Fibroblast of gingiva (primary cell): ENCODE measurements at regions not wholly inside any gene's neighbourhood (a gene's known extent, or its start where the extent isn't known, plus 50 kb on each side); places are given as distances from the start of the nearest gene placed in this dataset.
"Not testable (repeated sequence)": the region's sequence is repeated elsewhere in the genome, so short reads cannot be mapped to it uniquely, and the experiment has no call there.

Source experiments
- DNase-seq: peaks from one replicate; pipeline ENCODE4 v3.0.0-alpha.2; 2011; ENCODE audit warnings: low read depth

DNA sequence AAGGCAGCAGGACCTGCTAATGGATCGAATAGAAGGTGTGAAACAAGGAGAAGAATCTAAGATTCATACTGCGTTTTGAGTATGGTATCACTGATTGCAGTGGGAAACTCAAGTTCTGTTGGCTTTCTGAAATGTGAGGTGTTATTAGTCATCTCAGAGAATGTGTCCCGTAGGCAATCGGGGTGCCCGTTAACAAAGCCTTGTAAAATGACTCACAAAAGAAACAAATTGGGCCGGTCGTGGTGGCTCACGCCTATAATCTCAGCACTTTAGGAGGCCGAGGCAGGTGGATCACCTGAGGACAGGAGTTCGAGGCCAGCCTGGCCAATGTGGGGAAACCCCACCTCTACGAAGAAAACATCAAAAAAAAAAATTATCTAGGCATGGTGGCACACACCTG lies 118.2 kb upstream of the C7orf33 start:
- no peak for DNase-seq

DNA sequence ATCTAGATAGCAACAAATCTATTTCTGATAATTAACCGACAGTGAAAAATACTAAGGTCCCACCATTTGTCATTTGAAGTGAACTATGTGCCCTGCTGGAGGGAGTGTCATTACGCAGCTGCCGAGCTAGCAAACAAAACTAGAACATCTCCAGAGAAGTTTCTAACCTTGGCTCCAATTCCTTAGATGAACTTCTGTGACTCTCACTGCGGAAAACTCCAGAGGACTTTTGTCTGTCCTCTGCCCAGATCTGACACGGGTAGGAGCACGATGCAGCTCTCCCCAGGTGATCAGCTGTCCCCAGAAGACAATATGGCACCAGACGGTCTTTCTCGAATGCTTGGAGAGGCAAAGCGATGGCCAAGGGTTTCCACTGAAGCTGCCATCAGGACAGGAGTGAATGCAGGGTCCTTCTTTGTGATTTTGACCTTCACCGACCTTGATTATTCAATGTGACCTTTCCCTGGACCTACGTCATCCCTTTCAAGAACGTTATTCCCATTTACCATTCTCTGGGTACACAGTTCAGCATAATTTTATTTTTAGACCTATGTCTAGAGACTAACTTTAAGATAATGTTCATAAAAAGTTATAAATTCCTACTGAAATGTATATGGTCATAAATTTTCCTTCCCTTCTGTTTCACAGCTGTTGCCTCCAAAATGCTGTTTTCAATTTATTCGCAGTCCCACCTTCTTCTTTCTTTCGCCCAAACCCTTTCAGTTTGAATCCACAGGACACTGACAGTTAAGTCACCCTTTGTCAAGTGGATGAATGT lies 116.7 kb upstream of the C7orf33 start:
- DNase-seq, result no peak

DNA sequence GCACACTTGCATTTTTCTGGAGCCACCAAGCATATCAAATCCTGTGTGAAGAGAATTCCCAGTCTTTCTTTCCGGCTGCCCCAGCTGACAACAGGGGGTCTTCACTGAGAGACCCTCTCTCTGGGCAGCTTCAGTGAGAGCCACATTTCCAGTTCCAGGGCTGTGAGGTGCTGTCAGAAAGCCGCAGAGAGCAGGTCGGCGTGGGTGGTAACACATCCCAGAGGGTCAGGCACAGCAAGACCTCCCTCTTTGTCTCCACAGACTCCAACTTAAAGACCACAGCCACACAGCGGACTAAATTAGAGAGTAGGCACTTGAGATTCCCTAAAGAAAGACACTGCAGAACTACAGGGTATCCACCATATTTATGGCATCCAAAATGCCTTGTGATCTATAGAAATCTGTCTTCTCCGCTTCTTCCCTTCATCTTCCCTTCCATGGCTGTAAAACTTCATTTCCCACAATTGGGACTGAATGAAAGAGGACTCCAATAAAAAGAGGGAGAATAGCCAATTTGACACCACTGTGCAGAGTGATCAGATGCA lies 116.0 kb upstream of the C7orf33 start:
- no peak for DNase-seq

DNA sequence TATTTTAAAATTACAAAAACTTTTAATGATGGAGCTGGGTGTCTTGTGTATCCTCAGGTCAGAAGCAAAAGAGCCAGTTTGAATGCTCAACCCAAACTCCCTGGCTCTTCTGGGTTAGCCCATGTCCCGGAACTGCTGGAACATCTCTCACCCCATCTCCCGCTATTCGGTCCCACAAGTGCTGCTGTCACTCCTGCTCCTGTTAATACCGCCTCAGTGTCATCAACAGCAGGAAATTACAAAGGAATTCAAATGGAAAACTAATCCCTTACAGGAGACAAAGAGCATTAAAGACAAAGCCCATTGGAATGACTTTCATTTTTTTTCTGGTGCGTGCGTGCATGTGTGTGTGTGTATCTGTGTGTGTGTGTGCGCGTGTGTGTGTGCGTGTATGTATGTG lies 112.0 kb upstream of the C7orf33 start:
- DNase-seq, result no peak

DNA sequence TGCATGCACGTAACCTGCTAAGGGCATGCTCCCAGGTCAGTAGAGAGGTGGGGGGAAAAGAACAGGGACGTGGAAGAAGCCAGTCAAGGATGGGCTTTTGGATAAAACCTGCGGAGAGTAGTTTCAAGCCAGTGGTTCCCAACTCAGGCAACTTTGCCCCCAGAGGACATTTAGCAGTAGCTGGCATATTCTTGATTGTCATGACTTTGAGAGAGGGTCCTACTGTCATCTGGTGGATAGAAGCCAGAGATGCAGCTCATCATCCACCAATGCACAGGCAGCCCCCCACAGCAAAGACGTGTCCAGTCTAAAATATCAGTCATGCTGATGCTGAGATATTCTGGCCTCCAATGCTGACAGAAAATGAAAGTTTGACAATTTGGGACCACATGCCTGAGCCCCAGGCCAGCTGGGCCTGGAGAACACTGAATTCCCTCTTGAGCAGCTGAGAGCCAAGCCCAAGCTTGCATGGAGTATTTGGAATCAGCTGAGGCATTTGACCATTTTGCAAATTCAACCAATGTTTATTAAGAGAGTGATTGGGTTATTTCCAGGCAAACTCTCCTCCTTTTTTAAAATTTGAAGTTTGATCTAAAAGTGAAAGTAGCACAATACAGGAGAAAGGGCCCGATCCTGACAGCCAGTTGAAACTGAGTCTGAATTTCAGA lies 110.0 kb upstream of the C7orf33 start:
- DNase-seq, result no peak

DNA sequence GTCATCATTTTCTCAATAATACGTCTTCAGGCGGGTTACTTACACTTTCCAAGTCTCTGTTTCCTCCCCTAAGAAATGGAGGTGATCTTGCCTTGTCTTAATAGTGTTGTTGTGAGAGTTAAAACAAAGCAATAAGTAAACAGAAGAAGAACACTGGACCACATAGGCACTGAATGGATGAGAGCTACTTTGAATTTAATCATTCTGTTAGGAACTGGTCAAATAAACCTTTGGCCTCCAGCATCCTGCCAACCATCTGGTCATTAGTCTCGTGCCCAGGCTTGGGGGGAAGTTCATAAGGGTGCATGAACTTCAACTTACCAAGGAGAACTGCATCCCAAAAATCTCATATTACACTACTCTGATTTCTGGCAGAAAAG lies 109.4 kb upstream of the C7orf33 start:
- DNase-seq, result no peak

DNA sequence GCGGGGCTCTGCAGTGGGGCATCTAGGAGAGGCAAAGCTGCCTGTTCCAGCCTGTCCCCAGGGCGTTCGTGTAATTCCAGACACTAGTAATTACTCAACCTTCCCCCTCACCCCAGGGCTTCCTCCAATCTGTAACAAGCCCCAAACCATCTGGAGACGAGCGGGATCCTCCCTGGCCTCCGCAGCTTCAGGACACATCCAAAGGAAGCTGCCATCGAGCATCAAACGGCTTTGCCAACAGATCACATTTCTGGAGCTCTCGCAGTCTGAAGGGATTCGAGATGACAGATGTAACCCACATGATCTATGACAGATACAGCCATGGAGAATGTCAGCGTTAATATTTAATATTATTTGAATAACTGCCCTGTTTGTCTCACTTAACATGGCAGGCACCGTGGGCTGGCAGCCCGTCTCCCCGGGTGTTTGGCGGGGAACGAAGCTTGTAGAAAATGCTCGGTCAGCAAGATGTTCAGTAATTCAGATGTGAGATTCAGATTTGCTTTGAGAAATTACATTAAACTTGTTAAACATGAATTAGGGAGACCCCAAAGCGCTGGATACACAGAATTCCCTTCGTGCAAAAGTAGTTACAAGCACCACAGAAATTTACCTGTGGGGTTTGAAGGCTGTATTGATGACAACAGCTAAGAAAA lies 108.5 kb upstream of the C7orf33 start:
- no peak for DNase-seq

DNA sequence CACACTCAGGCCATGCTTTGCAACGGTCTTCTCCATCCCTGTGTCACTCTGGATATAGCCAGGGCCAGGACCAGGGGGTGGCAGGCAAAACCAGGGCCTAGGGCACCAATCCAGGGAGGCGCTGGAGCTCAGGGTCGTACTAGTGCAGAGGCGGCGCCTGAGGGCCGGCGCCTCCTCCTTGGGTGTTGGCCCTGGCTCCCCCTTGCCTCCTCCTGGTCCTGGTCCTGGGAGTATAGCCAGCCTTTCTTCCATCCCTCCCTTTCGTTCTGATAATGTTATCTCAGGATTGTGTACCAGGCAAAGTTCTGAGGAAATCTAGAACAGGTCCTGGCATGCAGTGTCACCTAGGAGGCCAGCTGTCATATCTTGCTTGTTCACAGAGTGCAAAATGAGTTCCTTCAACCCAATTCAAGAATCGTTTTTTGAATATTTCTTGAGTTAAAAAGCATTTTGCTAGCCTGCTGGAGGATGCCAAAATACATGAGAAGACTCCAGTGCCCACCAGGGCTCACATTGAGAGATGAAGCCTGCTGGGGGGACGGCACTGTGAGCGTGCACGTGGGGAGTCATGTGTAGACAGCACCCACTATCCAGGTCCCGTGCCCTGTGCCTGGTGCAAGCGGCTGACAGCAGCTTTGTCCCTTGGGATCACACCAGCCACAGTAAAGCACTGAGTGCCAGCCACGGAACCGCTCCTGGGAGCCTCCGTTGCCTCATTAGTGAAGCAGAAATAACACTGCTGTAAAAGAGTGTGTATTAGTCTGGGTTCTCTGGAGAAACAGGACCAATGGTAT lies 106.9 kb upstream of the C7orf33 start:
- no peak for DNase-seq

DNA sequence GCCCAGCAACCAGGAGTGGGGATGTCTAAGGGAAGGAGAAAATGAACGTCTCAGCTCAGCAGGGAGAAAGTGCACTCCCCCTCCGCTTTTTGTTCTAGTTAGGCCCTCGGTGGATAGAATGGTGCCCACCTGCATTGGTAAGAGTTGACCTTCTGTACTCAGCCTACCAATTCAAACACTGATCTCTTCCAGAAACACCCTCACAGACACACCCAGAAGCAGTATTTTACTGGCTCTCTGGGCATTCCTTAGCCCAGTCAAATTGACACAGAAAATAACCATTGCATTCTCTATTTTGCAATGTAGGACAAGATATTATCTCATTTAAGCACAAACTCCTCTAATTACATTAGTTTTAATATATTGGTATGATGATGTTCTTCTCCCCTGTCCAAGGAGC lies 106.1 kb upstream of the C7orf33 start:
- DNase-seq, result no peak

DNA sequence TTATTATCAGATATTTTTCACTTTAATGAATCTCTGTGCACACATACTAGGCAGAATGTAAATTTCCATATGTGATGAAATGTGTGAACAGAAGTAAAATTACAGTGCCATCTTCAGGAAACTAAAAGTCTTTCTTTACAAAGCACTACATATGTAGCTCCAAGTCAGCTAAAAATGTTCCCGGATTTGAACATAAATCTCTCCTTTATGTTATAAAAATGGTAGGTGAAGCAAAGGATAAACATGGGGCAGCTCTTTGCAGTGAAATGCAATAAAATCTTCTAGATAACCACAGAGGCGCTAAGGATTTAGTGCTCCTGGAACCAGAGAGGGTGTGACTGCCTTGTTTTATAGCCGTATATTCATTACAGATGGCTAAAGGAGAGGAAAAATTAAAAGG lies 104.9 kb upstream of the C7orf33 start:
- DNase-seq, result no peak

DNA sequence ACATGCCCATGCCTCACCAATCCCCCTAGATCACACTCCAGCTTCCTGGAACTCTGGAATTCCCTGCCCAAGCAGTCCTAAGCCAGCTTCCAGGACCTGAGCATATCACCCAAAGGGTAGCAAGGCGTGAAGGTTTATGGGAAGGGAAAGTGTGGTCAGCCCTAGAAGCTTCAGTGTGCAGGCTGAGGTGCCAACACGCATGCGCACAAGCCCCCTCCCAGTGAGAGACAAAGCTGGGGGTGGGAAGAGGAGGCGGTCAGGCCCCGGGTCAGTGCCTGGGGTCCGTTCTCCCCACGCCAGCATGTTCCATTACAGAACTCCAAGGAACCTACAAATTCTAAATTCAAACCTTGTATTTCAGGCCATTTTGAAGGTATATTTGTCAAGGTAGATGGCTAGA lies 103.6 kb upstream of the C7orf33 start:
- DNase-seq, result no peak

DNA sequence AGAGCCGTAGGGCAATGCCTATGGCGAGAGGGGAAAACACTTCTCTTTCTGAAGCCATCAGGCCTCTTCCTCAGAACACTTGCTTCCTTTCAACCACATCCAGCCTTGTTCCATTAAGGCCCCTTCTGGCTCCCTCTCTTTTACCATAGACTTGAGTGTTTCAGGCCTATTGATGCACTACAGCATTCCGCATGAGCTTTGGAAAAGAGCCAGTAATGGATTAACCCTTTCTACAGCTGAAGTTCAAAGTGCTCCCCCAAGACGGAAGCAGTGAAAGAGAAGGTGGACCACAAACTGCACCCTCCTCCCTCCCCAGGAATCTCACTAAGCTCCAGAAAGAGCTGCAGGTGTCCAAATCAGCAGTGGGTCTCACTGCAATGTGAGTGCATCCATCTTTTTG lies 102.7 kb upstream of the C7orf33 start:
- DNase-seq, result no peak

DNA sequence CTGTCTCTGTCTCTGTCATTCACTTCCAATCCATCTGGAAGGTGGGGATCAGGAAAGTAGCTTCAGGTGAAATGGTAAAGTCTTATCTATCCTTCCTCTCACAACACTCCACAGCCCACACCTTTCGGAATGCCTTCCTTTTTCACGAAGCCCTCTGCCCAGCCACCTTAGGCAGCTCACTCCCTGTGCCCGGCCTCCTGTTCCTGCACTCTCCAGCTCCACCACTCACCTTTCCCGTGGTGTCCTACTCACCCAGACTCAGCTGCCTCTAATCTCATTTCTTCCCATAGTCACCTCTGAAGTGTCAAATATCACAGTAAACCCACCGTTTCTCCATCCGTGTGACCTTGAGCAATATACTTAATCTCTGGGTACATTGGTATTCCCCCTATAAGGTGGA lies 100.9 kb upstream of the C7orf33 start:
- DNase-seq, result no peak

DNA sequence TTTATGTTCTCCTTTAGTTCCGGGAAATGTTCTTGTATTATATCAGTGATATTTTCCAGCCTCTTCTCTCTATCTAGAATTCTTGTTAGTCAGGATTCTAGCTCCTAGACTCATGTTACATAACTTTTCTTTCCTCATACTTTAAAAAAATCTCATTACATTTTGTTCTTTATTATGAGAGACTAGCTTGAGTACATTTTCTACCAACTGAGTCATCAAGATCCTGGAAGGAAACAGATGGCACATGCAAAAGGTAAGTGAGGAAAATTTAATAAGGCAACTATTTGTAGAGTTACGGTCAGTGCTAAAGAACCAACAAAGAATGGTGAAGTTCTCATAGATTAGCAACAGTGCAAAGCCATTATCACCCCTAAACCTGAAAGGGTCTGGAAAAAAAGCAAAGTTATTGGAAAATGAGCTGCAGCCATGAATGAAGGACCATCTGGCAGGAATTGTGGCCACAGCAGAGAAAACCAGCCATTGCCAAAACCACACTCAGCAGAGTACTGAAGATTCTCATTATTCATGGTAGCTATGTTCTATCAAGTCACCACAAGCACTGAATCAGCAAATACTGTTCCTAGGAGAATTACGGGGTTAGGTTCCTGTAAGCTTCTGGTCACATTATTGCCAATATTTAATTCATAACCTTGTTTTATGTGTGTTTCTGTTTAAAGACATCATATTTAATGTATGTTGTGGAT lies 98.3 kb upstream of the C7orf33 start:
- DNase-seq, result no peak

DNA sequence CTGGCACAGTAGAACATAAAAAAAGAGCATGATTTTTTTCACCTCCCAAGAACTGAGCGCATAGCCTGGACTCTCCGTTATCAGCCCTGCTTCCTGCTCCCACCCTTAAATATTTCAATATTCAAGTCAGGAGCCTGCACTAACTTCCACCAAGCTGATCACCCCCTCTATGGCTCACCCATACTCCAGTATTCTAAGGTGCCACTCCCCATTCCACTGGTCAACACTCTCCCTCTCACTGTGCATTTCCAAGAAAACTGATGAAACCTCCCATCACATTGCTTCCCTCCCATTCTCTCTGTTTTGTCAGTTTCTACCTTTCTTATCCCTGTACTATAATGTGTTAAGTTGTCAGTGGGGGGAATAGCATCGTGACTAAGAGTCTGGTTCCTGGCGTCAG lies 95.0 kb upstream of the C7orf33 start:
- DNase-seq, result no peak

DNA sequence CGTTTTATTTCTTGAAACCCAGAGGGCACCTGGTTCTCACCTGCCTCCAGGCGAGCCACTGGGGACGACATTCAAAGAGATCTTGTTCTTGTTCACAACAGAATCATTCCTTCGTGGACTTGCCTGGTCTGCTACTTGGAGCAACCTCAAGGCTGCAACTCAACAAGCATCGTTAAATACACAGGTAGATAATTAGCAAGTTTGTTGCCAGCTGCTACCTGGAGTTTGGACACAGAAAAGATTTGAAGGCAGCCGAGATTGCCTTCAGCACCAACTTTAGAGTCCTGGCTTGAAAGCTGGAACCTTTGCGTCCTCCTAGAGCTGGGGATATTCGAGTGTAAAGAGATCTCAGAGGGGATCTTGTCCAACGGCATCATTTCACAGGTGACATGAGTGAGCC lies 89.6 kb upstream of the C7orf33 start:
- no peak for DNase-seq

DNA sequence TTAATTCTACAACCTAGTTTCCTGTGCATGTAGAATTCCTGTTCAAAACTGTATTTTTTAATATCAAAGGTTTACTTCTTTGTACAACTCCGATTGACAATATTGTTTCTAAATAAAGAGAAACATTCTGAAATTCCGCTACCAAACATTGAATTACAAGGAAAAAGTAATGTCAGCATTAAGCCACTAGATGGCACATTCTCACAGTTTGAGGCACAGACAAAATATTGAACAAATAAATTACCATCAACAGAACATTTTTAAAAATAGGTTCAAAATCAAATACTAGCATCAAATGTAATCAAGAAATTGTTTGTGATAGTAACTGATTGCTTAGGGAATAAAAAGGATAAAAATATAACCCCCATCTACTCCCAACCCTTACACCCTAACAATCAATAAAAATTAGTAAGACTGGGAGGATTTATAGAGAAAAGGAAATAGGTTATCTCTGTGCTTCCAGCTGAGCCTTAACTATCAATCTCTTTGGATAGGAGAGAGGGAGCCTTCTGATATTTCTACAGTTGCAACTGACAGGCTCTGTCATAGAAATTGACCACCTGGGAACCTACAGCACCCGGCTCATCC lies 86.6 kb upstream of the C7orf33 start:
- peak; percentile 9 for DNase-seq

DNA sequence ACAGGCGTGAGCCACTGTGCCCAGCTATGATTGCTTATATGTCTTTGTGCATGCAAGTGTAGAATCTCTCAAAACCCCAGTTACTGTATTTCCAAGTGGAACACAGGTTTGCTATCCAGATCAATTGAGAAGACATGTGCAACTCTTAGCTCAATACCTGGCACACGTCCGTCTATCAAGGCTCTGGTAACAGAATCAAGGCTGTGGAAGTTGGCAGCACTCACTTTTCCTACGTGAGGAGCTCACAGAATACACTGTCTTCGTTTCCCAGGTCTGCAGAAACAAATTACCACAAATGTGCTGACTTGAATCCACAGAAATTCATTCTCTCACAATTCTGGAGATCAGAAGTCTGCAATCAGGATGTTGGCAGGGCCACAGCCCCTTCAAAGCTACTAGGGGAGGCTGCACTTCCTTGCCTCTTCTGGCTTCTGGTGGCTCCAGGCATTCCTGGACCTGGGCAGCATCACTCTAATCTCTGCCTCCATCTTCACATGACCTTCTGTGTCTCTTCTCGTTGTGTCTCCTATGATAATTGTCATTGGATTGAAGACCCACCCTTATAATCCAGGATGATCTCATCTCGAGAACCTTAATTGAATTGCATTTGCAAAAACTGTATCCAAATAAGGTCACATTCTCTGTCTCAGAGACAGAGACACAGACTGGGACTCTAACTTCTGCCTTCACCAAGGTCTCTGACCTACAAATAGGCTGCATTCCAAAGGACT lies 84.8 kb upstream of the C7orf33 start:
- DNase-seq, result no peak

DNA sequence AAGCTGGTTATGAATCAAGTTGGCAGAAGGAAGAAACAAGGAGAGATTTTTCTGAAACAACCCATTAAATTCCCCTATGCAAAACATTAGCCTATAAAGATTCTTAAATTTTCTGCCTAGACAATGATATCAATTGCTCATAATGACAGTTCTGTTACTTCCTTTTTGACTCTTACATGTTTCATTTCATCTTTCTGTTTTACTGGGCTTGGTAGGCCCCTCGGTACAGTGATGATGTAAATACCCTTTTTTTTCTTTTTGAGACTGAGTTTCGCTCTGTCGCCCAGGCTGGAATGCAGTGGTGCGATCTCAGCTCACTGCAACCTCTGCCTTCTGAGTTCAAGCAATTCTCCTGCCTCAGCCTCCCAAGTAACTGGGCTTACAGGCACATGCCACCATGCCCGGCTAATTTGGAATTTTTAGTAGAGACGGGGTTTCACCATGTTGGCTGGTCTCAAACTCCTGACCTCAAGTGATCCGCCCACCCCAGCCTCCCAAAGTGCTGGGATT lies 83.4 kb upstream of the C7orf33 start:
- DNase-seq, result not testable (repeated sequence)

DNA sequence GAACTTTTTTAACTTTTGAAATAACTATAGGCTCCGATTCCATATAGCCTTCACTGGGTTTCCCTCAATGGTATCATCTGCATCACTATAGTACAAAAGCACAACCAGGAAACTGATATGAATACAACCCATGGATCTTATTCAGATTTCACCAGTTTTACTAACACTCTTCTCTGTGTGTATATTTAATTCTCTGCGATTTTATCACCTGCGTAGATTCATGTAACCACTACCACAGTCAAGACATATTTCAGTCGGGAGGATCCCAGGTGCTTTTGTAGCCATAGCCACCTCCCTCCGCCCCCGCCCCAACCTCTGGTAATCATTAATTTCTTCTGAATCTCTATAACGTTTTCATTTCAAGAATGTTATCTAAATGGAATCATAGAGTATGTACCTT lies 82.8 kb upstream of the C7orf33 start:
- DNase-seq, result no peak
